ENCODE measurements at regions not wholly inside any gene's neighbourhood (a gene's known extent, or its start where the extent isn't known, plus 50 kb on each side); places are given as distances from the start of the nearest gene placed in this dataset.

GRCh38 chr6:50187351-50187921, 137.7 kb upstream of the DEFB112 start:
- H3K36me3 Mint-ChIP-seq (ENCODE audit: insufficient read depth, unreplicated experiment) = no peaks in the 10 kb centered on the region
- no TSS peak for BruUV-seq (replicated peaks)

DNA sequence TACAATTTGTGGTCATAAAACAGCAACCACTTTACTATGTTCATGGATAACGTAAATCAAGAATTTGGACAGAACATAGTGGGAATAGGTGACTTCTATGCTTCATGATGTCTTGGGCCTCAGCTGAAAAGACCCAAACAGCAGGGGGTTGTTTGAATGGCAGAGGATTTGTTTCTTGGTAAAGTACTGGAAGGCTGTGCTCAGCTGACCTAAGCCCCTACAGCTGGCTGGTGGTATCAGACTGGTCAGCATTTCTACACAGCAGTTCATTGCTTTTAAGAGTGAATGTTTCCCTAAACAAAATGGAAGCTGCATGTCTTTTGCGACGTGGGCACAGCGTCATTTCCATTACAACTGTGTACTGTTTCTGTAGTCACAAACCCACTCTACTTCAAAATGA, 148.5 kb upstream of the DEFB112 start:
- no peak for TF ChIP-seq CTCF (IDR thresholded peaks at IDR 0.05; ENCODE audit: unreplicated experiment)
- Mint-ChIP-seq H3K4me3 (ENCODE audit: low read depth, unreplicated experiment) (no peak overlapping the region), H3K36me3 (ENCODE audit: insufficient read depth, unreplicated experiment) (no peaks in the 10 kb centered on the region), H3K9me3 (ENCODE audit: low read depth, unreplicated experiment) (no peaks in the 10 kb centered on the region), H3K4me1 (ENCODE audit: low read depth, unreplicated experiment) (no peaks in the 10 kb centered on the region), H3K27me3 (ENCODE audit: unreplicated experiment) (no peaks in the 10 kb centered on the region), H3K27ac (ENCODE audit: unreplicated experiment) (no peak overlapping the region)
- CTCF ChIA-PET = no interaction called here
- intact Hi-C loops (cut with micrococcal nuclease; ENCODE audit: unreplicated experiment) = no loop called here
- DNase-seq = no peak
- no TSS peak for BruUV-seq (replicated peaks)

More at GRCh38 chr6:50187351-50187921, 137.7 kb upstream of the DEFB112 start:
- no peaks in the 10 kb centered on the region for H3K27me3 Mint-ChIP-seq (ENCODE audit: unreplicated experiment)
- H3K9me3 Mint-ChIP-seq (ENCODE audit: low read depth, unreplicated experiment) = peaks cover 2% of the 10 kb centered on the region
- H3K4me3 Mint-ChIP-seq (ENCODE audit: low read depth, unreplicated experiment) = no peak overlapping the region
- no peak for TF ChIP-seq CTCF (IDR thresholded peaks at IDR 0.05; ENCODE audit: unreplicated experiment)
- CTCF ChIA-PET = interaction anchor here (0.6 kb wide), 1 partner anchor 1217 kb away, joined by 3 read pairs; no protein-coding TSS in a partner anchor
- H3K27ac Mint-ChIP-seq (ENCODE audit: unreplicated experiment) = no peak overlapping the region
- intact Hi-C loops (cut with micrococcal nuclease; ENCODE audit: unreplicated experiment) = no loop called here
- no peak for DNase-seq
- no peaks in the 10 kb centered on the region for H3K4me1 Mint-ChIP-seq (ENCODE audit: low read depth, unreplicated experiment)

DNA sequence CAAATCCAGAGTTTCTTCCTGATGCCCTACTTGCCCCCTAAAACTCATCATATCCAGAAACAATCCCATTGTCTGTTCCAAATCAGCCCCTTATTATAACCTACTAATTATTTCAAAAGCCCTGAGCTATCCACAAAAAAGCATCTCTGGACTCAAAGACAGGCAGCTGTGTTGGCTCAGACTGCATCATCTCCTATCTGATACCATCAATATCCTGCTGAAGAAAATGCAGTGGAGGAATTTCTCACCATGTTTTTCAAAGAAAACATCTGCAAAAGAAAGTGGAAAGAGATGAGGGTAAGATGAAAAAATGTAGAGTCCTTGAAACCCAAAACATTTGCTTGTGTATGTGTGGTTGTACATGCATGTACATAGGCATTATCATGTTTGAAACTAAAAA, 153.0 kb upstream of the DEFB112 start:
- Mint-ChIP-seq H3K4me3 (ENCODE audit: low read depth, unreplicated experiment) (no peak overlapping the region), H3K4me1 (ENCODE audit: low read depth, unreplicated experiment) (no peaks in the 10 kb centered on the region), H3K27me3 (ENCODE audit: unreplicated experiment) (no peaks in the 10 kb centered on the region), H3K27ac (ENCODE audit: unreplicated experiment) (no peak overlapping the region), H3K9me3 (ENCODE audit: low read depth, unreplicated experiment) (no peaks in the 10 kb centered on the region), H3K36me3 (ENCODE audit: insufficient read depth, unreplicated experiment) (no peaks in the 10 kb centered on the region)
- intact Hi-C loops (cut with micrococcal nuclease; ENCODE audit: unreplicated experiment) = no loop called here
- CTCF ChIA-PET = no interaction called here
- no peak for DNase-seq
- no TSS peak for BruUV-seq (replicated peaks)
- TF ChIP-seq CTCF (IDR thresholded peaks at IDR 0.05; ENCODE audit: unreplicated experiment) = no peak

- no TSS peak for BruUV-seq (replicated peaks)
- Mint-ChIP-seq H3K27me3 (ENCODE audit: unreplicated experiment) (no peaks in the 10 kb centered on the region), H3K4me3 (ENCODE audit: low read depth, unreplicated experiment) (no peak overlapping the region), H3K4me1 (ENCODE audit: low read depth, unreplicated experiment) (no peaks in the 10 kb centered on the region), H3K36me3 (ENCODE audit: insufficient read depth, unreplicated experiment) (no peaks in the 10 kb centered on the region), H3K9me3 (ENCODE audit: low read depth, unreplicated experiment) (no peaks in the 10 kb centered on the region), H3K27ac (ENCODE audit: unreplicated experiment) (no peak overlapping the region)
- DNase-seq = no peak
- CTCF ChIA-PET = no interaction called here
- no peak for TF ChIP-seq CTCF (IDR thresholded peaks at IDR 0.05; ENCODE audit: unreplicated experiment)
- intact Hi-C loops (cut with micrococcal nuclease; ENCODE audit: unreplicated experiment) = no loop called here
These were observed 161.9 kb upstream of the DEFB112 start for GRCh38 chr6:50211582-50211981.
